GM23338 (cell line): ENCODE measurements at regions not wholly inside any gene's neighbourhood (a gene's known extent, or its start where the extent isn't known, plus 50 kb on each side); places are given as distances from the start of the nearest gene placed in this dataset.

Source experiments
- ATAC-seq: fragments of 200-7000 bp; cut with Tn5 transposase; 3 replicates; pipeline ENCODE4 v1.9.1; 2020
- DNase-seq: peaks from one replicate; pipeline ENCODE4 v3.0.0-alpha.2; 2015; ENCODE audit warnings: low spot score
- H2AFZ ChIP-seq: fragments of 200-600 bp; sonication (generic); 2 replicates; pipeline ENCODE4 v1.8.0; 2016; ENCODE audit warnings: antibody characterized with exemption, mild to moderate bottlenecking, moderate library complexity
- H3F3A ChIP-seq: fragments of 200-600 bp; sonication (generic); replicated peaks from 2 replicates; pipeline ENCODE4 v1.8.0; 2017; ENCODE audit warnings: antibody characterized with exemption, mixed run types, low read depth
- H3K27ac ChIP-seq: fragments of 200-600 bp; sonication (generic); 2 replicates; pipeline ENCODE4 v1.6.1; 2016; ENCODE audit warnings: low read depth
- H3K27me3 ChIP-seq: fragments of 200-600 bp; sonication (generic); 2 replicates; pipeline ENCODE4 v1.8.0; 2016; ENCODE audit warnings: mild to moderate bottlenecking, mixed run types, moderate library complexity; ENCODE audit not compliant: insufficient read depth
- H3K36me3 ChIP-seq: fragments of 200-600 bp; sonication (generic); 2 replicates; pipeline ENCODE4 v1.8.0; 2016; ENCODE audit warnings: mild to moderate bottlenecking; ENCODE audit not compliant: insufficient read depth
- H3K4me1 ChIP-seq: fragments of 200-600 bp; sonication (generic); 2 replicates; pipeline ENCODE4 v1.8.0; 2016; ENCODE audit warnings: mild to moderate bottlenecking, moderate library complexity; ENCODE audit not compliant: insufficient read depth
- H3K4me2 ChIP-seq: fragments of 200-600 bp; sonication (generic); 2 replicates; pipeline ENCODE4 v1.7.1; 2017; ENCODE audit warnings: mixed run types
- H3K4me3 ChIP-seq: fragments of 200-600 bp; sonication (generic); 2 replicates; pipeline ENCODE4 v1.6.1; 2016; ENCODE audit warnings: mixed run types
- H3K79me2 ChIP-seq: fragments of 200-600 bp; sonication (generic); replicated peaks from 2 replicates; pipeline ENCODE4 v1.8.0; 2017; ENCODE audit warnings: mild to moderate bottlenecking; ENCODE audit not compliant: insufficient read depth
- H3K9me2 ChIP-seq: fragments of 200-600 bp; sonication (generic); 2 replicates; pipeline ENCODE4 v1.8.0; 2017; ENCODE audit not compliant: insufficient read depth
- H4K20me1 ChIP-seq: fragments of 200-600 bp; sonication (generic); replicated peaks from 2 replicates; pipeline ENCODE4 v1.8.0; 2017; ENCODE audit warnings: mild to moderate bottlenecking; ENCODE audit not compliant: insufficient read depth
- H3K27ac Mint-ChIP-seq: 2 replicates; pipeline ENCODE4 v1.8.0; 2020; ENCODE audit warnings: inconsistent platforms, mild to moderate bottlenecking, moderate library complexity, mixed read lengths
- H3K27me3 Mint-ChIP-seq: 3 replicates; pipeline ENCODE4 v1.8.0; 2022; ENCODE audit warnings: low read depth, mild to moderate bottlenecking, moderate library complexity, mixed read lengths, inconsistent platforms; ENCODE audit not compliant: insufficient read depth, poor library complexity
- H3K36me3 Mint-ChIP-seq: 3 replicates; pipeline ENCODE4 v1.8.0; 2021; ENCODE audit warnings: low read depth, mild to moderate bottlenecking, inconsistent platforms, moderate library complexity, mixed read lengths
- H3K4me1 Mint-ChIP-seq: 3 replicates; pipeline ENCODE4 v1.8.0; 2020; ENCODE audit warnings: mild to moderate bottlenecking, inconsistent platforms, mixed read lengths
- H3K4me3 Mint-ChIP-seq: 3 replicates; pipeline ENCODE4 v1.8.0; 2021; ENCODE audit warnings: moderate library complexity, mild to moderate bottlenecking, inconsistent platforms, mixed read lengths
- H3K9me3 Mint-ChIP-seq: 3 replicates; pipeline ENCODE4 v1.8.0; 2020; ENCODE audit warnings: moderate library complexity, mild to moderate bottlenecking, inconsistent platforms, mixed read lengths
- NANOG ChIP-seq: IDR thresholded peaks from 2 replicates; pipeline ENCODE4 v1.6.1; 2016; ENCODE audit warnings: antibody characterized with exemption, borderline replicate concordance
- REST ChIP-seq: IDR thresholded peaks from one replicate; pipeline ENCODE4 v1.6.1; 2018; ENCODE audit warnings: antibody characterized with exemption; ENCODE audit not compliant: unreplicated experiment
- ZNF462 ChIP-seq: fragments of 250-450 bp; sonication (Bioruptor Pico); IDR thresholded peaks from 2 replicates; pipeline ENCODE4 v1.5.0; 2020; ENCODE audit warnings: mild to moderate bottlenecking, moderate library complexity
- TF ChIP-seq, protein P1 (sequence below), 2 experiments: fragments of 200-600 bp in 1 of 2; sonication (generic) in 1 of 2; conservative IDR thresholded peaks; 2 replicates each; pipeline versions ENCODE4 v1.5.1 to v1.6.1; 2016 to 2017; ENCODE audit warnings: antibody characterized with exemption in 2 of 2, low read depth in 2 of 2, mild to moderate bottlenecking in 2 of 2, moderate library complexity in 1 of 2

DNA sequence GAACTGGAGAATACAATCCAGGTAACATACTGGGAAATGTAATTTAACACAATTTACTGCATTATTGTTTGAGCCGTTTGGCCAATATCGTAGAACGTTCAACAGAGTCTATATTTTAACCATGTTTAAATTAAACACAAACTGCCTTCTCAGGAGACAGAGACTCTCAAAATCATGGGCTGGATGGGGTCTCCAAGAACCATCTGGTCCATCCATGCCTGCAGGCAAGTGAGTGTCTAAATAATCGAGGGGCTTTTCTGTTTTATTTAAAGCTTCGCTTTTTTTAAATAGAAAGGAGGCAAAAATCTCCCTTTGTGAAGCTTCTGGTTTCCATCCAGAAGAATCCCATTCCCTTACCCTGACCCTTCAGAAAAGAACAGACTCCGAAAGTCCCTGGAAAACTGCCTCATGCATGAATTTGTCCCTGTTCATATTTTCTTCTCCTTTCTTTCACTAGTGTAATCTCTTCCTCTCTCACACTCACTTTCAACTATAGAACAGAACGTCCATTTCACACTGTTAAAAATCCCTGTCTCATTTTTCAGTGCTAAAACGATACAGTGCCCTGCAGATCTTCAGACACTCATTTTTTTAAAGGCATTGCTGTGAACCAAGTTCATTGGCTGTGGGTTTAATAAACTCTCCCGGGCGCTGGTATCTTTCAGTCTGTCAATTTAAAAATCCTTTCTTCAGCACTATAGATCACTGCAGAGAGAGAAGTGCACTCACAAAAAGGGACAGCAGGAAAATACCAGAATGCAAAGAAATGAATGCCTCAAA is 111.4 kb upstream of the TOM1L1 start:
- Histone ChIP-seq H3K27ac (no peak overlapping the region), H3K9me2 (no peaks in the 10 kb centered on the region), H4K20me1 (no peaks in the 10 kb centered on the region), H2AFZ (0 out of 2 replicates have a peak overlapping the region, but pooled peaks have one; percentile 20), H3K4me1 (no peaks in the 10 kb centered on the region), H3F3A (no peaks in the 10 kb centered on the region), H3K4me2 (no peak overlapping the region), H3K79me2 (no peaks in the 10 kb centered on the region), H3K4me3 (no peak overlapping the region), H3K27me3 (no peaks in the 10 kb centered on the region), H3K36me3 (0 out of 2 replicates have a peak, but pooled peaks cover 3% of the 10 kb centered on the region)
- no peak overlapping the region for H3K27ac Mint-ChIP-seq
- H3K27me3 Mint-ChIP-seq, result no peaks in the 10 kb centered on the region
- no peak for TF ChIP-seq ZNF462 (CRISPR knock-in tag)
- TF ChIP-seq NANOG, result no peak
- no peak for TF ChIP-seq REST
- TF ChIP-seq, protein P1, sequence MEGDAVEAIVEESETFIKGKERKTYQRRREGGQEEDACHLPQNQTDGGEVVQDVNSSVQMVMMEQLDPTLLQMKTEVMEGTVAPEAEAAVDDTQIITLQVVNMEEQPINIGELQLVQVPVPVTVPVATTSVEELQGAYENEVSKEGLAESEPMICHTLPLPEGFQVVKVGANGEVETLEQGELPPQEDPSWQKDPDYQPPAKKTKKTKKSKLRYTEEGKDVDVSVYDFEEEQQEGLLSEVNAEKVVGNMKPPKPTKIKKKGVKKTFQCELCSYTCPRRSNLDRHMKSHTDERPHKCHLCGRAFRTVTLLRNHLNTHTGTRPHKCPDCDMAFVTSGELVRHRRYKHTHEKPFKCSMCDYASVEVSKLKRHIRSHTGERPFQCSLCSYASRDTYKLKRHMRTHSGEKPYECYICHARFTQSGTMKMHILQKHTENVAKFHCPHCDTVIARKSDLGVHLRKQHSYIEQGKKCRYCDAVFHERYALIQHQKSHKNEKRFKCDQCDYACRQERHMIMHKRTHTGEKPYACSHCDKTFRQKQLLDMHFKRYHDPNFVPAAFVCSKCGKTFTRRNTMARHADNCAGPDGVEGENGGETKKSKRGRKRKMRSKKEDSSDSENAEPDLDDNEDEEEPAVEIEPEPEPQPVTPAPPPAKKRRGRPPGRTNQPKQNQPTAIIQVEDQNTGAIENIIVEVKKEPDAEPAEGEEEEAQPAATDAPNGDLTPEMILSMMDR (conservative IDR thresholded peaks at IDR 0.05; ENCODE audit: low read depth in 2 of 2), result no peak
- H3K36me3 Mint-ChIP-seq, result no peaks in the 10 kb centered on the region; the same call in 2 of the 3 replicates
- ATAC-seq (no peak), DNase-seq (no peak)
- peaks cover 5% of the 10 kb centered on the region; the same call in 1 of the 3 replicates for H3K9me3 Mint-ChIP-seq
- H3K4me1 Mint-ChIP-seq, result no peaks in the 10 kb centered on the region
- no peak overlapping the region for H3K4me3 Mint-ChIP-seq
